ENCODE measurements at regions not wholly inside any gene's neighbourhood (a gene's known extent, or its start where the extent isn't known, plus 50 kb on each side); places are given as distances from the start of the nearest gene placed in this dataset.

GRCh38 chr6:68128211-68128610, 506.9 kb upstream of the ADGRB3 start:
- H3K4me2 ChIP-seq: no peak overlapping the region
- H3K4me3 ChIP-seq: no peak overlapping the region
- WGBS (ENCODE audit: missing lambda C conversion rate): 15% methylated on average over 2 of the region's 2 CpGs
- TF ChIP-seq BCL3 (IDR thresholded peaks at IDR 0.05) (no peak), KDM5A (IDR thresholded peaks at IDR 0.05) (no peak), NPAS2 (CRISPR knock-in tag; IDR thresholded peaks at IDR 0.05; ENCODE audit: borderline replicate concordance) (no peak), RNF2 (IDR thresholded peaks at IDR 0.05; ENCODE audit: borderline replicate concordance, low read depth) (no peak), SMC3 (IDR thresholded peaks at IDR 0.05) (no peak), ZNF302 (CRISPR knock-in tag; IDR thresholded peaks at IDR 0.05) (no peak), CEBPB (IDR thresholded peaks at IDR 0.05) (no peak)
- ATAC-seq (no peak), FAIRE-seq (no peak), DNase-seq (ENCODE audit: low read depth in 1 of 2, low spot score in 1 of 2) (no peak)
- H3K9me3 ChIP-seq: no peaks in the 10 kb centered on the region
- ChIA-PET POLR2A (no interaction called here), CTCF (no interaction called here)
- no peaks in the 10 kb centered on the region for H3K4me1 ChIP-seq
- no peak overlapping the region for H3K27ac ChIP-seq

GRCh38 chr6:68127074-68127473, 508.0 kb upstream of the ADGRB3 start:
- Histone ChIP-seq H3K4me3 (no peak overlapping the region), H3K27ac (no peak overlapping the region), H3K4me1 (no peaks in the 10 kb centered on the region), H3K9me3 (no peaks in the 10 kb centered on the region), H3K4me2 (no peak overlapping the region)
- no peak for DNase-seq (ENCODE audit: low read depth in 1 of 2, low spot score in 1 of 2)
- no peak for TF ChIP-seq RARB (CRISPR knock-in tag; IDR thresholded peaks at IDR 0.05)
- no peak for TF ChIP-seq HDAC2 (IDR thresholded peaks at IDR 0.05)
- no peak for TF ChIP-seq HOXB5 (CRISPR knock-in tag; IDR thresholded peaks at IDR 0.05)
- no peak for TF ChIP-seq KDM1A (IDR thresholded peaks at IDR 0.05; ENCODE audit: low read depth)
- TF ChIP-seq SMC3 (IDR thresholded peaks at IDR 0.05): no peak
- no peak for TF ChIP-seq KDM5A (IDR thresholded peaks at IDR 0.05)
- no peak for TF ChIP-seq ZFP36 (IDR thresholded peaks at IDR 0.05; ENCODE audit: borderline replicate concordance, partially characterized antibody)
- no peak for TF ChIP-seq RAD21 (conservative IDR thresholded peaks at IDR 0.05 in 1 of 2, IDR thresholded peaks at IDR 0.05 in 1 of 2)
- no peak for TF ChIP-seq POLR2A (IDR thresholded peaks at IDR 0.05; ENCODE audit: low read length)
- TF ChIP-seq PHF8 (IDR thresholded peaks at IDR 0.05; ENCODE audit: borderline replicate concordance, low read depth): no peak
- 22% methylated on average over 3 of the region's 4 CpGs for WGBS (ENCODE audit: missing lambda C conversion rate)
- ATAC-seq: no peak
- ChIA-PET POLR2A (no interaction called here), CTCF (no interaction called here)
- no peak for FAIRE-seq

- Histone ChIP-seq H3K4me2 (no peak overlapping the region), H3K9me3 (no peaks in the 10 kb centered on the region), H3K27ac (no peak overlapping the region), H3K4me3 (no peak overlapping the region), H3K4me1 (no peaks in the 10 kb centered on the region)
- no peak for TF ChIP-seq FOXS1 (CRISPR knock-in tag; IDR thresholded peaks at IDR 0.05)
- no peak for TF ChIP-seq FOSB (CRISPR knock-in tag; IDR thresholded peaks at IDR 0.05)
- no peak for TF ChIP-seq SREBF2 (IDR thresholded peaks at IDR 0.05)
- TF ChIP-seq KDM1A (IDR thresholded peaks at IDR 0.05; ENCODE audit: low read depth): no peak
- no peak for TF ChIP-seq REST (IDR thresholded peaks at IDR 0.05)
- TF ChIP-seq HOXB13 (CRISPR knock-in tag; IDR thresholded peaks at IDR 0.05; ENCODE audit: low read depth): no peak
- no peak for TF ChIP-seq TP53 (CRISPR knock-in tag; IDR thresholded peaks at IDR 0.05)
- TF ChIP-seq ZC3H11A (IDR thresholded peaks at IDR 0.05): no peak
- no peak for TF ChIP-seq ZNF302 (CRISPR knock-in tag; IDR thresholded peaks at IDR 0.05)
- TF ChIP-seq RAD21 (conservative IDR thresholded peaks at IDR 0.05 in 1 of 2, IDR thresholded peaks at IDR 0.05 in 1 of 2): no peak
- no peak for TF ChIP-seq EHF (CRISPR knock-in tag; IDR thresholded peaks at IDR 0.05)
- TF ChIP-seq FOSL2 (IDR thresholded peaks at IDR 0.05): no peak
- TF ChIP-seq FOSL2 (CRISPR knock-in tag; IDR thresholded peaks at IDR 0.05): no peak
- TF ChIP-seq CBX2 (IDR thresholded peaks at IDR 0.05; ENCODE audit: borderline replicate concordance, low read depth): no peak
- no peak for TF ChIP-seq RNF2 (IDR thresholded peaks at IDR 0.05; ENCODE audit: borderline replicate concordance, low read depth)
- TF ChIP-seq CTCF (IDR thresholded peaks at IDR 0.05): no peak
- no peak for TF ChIP-seq HDAC2 (IDR thresholded peaks at IDR 0.05)
- no peak for TF ChIP-seq NPAS2 (CRISPR knock-in tag; IDR thresholded peaks at IDR 0.05; ENCODE audit: borderline replicate concordance)
- no peak for TF ChIP-seq ZFP36 (IDR thresholded peaks at IDR 0.05; ENCODE audit: borderline replicate concordance, partially characterized antibody)
- TF ChIP-seq CBX8 (IDR thresholded peaks at IDR 0.05): no peak
- TF ChIP-seq RARB (CRISPR knock-in tag; IDR thresholded peaks at IDR 0.05): no peak
- POLR2A ChIA-PET: no interaction called here
- CTCF ChIA-PET: no interaction called here
- 68% methylated on average over 2 of the region's 2 CpGs for WGBS (ENCODE audit: missing lambda C conversion rate)
- no peak for ATAC-seq
- DNase-seq (ENCODE audit: low read depth in 1 of 2, low spot score in 1 of 2): no peak
- FAIRE-seq: no peak
Measured at GRCh38 chr6:68126089-68126749, 508.9 kb upstream of the ADGRB3 start.

All from A549 (cell line).